ENCODE measurements at regions not wholly inside any gene's neighbourhood (a gene's known extent, or its start where the extent isn't known, plus 50 kb on each side); places are given as distances from the start of the nearest gene placed in this dataset.

- TF ChIP-seq REST (IDR thresholded peaks at IDR 0.05; ENCODE audit: insufficient read depth in 1 of 2, low read depth in 2 of 2, low read length in 2 of 2): no peak
- no peak for TF ChIP-seq SIN3A (IDR thresholded peaks at IDR 0.05; ENCODE audit: borderline replicate concordance, insufficient read depth, low read length)
- no peak for TF ChIP-seq TAF1 (IDR thresholded peaks at IDR 0.05; ENCODE audit: borderline replicate concordance, insufficient read depth, low read length)
- TF ChIP-seq POLR2AphosphoS5 (IDR thresholded peaks at IDR 0.05; ENCODE audit: low read depth, low read length): no peak
- no peak for TF ChIP-seq FOXP2 (optimal IDR thresholded peaks at IDR 0.05; ENCODE audit: borderline replicate concordance, extremely low read depth, extremely low read length, insufficient read depth)
Observed at GRCh38 chr6:10081957-10082356, 332.9 kb downstream of the TFAP2A start.

GRCh38 chr6:10081075-10081474, 333.8 kb downstream of the TFAP2A start:
- TF ChIP-seq FOXP2 (optimal IDR thresholded peaks at IDR 0.05; ENCODE audit: borderline replicate concordance, extremely low read depth, extremely low read length, insufficient read depth) (no peak), REST (IDR thresholded peaks at IDR 0.05; ENCODE audit: insufficient read depth in 1 of 2, low read depth in 2 of 2, low read length in 2 of 2) (no peak), SIN3A (IDR thresholded peaks at IDR 0.05; ENCODE audit: borderline replicate concordance, insufficient read depth, low read length) (no peak), TAF1 (IDR thresholded peaks at IDR 0.05; ENCODE audit: borderline replicate concordance, insufficient read depth, low read length) (no peak), POLR2AphosphoS5 (IDR thresholded peaks at IDR 0.05; ENCODE audit: low read depth, low read length) (no peak)

GRCh38 chr6:10080561-10080960, 334.3 kb downstream of the TFAP2A start:
- TF ChIP-seq POLR2AphosphoS5 (IDR thresholded peaks at IDR 0.05; ENCODE audit: low read depth, low read length) (no peak), REST (IDR thresholded peaks at IDR 0.05; ENCODE audit: insufficient read depth in 1 of 2, low read depth in 2 of 2, low read length in 2 of 2) (no peak), SIN3A (IDR thresholded peaks at IDR 0.05; ENCODE audit: borderline replicate concordance, insufficient read depth, low read length) (no peak), FOXP2 (optimal IDR thresholded peaks at IDR 0.05; ENCODE audit: borderline replicate concordance, extremely low read depth, extremely low read length, insufficient read depth) (no peak), TAF1 (IDR thresholded peaks at IDR 0.05; ENCODE audit: borderline replicate concordance, insufficient read depth, low read length) (no peak)

DNA sequence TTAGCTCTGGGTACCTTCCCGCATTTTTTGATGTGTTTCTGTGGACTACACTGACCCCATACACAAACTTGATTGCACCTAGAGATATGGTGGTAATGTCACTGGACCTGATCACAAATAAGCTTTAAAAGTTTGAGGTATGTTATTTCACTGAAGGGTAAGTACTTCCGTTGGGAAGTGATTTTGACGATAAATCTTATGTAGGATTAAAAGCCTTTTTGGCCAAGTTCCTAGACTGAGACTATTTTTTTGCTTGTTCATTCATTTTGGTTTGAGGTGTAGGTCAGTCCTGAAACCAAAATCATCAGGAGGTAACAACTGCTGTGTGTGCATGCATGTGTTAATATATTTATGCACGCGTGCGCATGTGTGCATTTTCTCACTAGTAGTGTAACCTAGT, 336.3 kb downstream of the TFAP2A start:
- TF ChIP-seq REST (IDR thresholded peaks at IDR 0.05; ENCODE audit: insufficient read depth in 1 of 2, low read depth in 2 of 2, low read length in 2 of 2): no peak
- no peak for TF ChIP-seq POLR2AphosphoS5 (IDR thresholded peaks at IDR 0.05; ENCODE audit: low read depth, low read length)
- no peak for TF ChIP-seq FOXP2 (optimal IDR thresholded peaks at IDR 0.05; ENCODE audit: borderline replicate concordance, extremely low read depth, extremely low read length, insufficient read depth)
- no peak for TF ChIP-seq TAF1 (IDR thresholded peaks at IDR 0.05; ENCODE audit: borderline replicate concordance, insufficient read depth, low read length)
- TF ChIP-seq SIN3A (IDR thresholded peaks at IDR 0.05; ENCODE audit: borderline replicate concordance, insufficient read depth, low read length): no peak

DNA sequence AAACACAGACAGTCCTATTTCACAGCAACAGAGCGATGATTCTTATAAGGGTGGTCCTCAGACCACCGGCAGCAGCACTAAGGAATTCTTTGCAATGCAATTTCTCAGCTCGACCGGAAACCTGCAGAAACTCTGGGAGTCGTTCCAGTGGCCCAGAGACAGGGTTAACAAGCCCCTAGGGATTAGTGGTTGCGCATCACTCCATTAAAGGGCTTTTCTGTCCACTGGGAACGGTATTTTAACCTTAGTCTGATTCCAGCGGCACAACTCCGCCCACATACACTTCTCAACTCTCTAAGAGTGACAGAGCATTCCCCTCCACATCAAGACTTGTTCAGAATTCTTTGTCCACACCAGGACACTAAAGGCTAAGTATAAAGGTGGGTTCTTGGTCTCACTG, 341.5 kb downstream of the TFAP2A start:
- no peak for TF ChIP-seq TAF1 (IDR thresholded peaks at IDR 0.05; ENCODE audit: borderline replicate concordance, insufficient read depth, low read length)

Data from PFSK-1 (cell line).